ENCODE measurements at regions not wholly inside any gene's neighbourhood (a gene's known extent, or its start where the extent isn't known, plus 50 kb on each side); places are given as distances from the start of the nearest gene placed in this dataset.

- TF ChIP-seq CTCF (IDR thresholded peaks at IDR 0.05; ENCODE audit: poor library complexity, severe bottlenecking) (no peak), RAD21 (conservative IDR thresholded peaks at IDR 0.05) (no peak), MXI1 (conservative IDR thresholded peaks at IDR 0.05; ENCODE audit: poor library complexity, severe bottlenecking) (no peak), EZH2 (IDR thresholded peaks at IDR 0.05; ENCODE audit: borderline replicate concordance, insufficient read depth, low read length, poor library complexity, severe bottlenecking) (no peak), EP300 (conservative IDR thresholded peaks at IDR 0.05; ENCODE audit: poor library complexity, severe bottlenecking) (no peak), SMC3 (conservative IDR thresholded peaks at IDR 0.05; ENCODE audit: poor library complexity) (no peak), POLR2AphosphoS5 (IDR thresholded peaks at IDR 0.05) (no peak)
These were observed 63.2 kb upstream of the PTPRR start for GRCh38 chr12:70983692-70984091.
